ENCODE measurements at regions not wholly inside any gene's neighbourhood (a gene's known extent, or its start where the extent isn't known, plus 50 kb on each side); places are given as distances from the start of the nearest gene placed in this dataset.
A peak's percentile ranks its signal among the peaks of the same experiment; 100 is the strongest.
"Not testable (repeated sequence)": the region's sequence is repeated elsewhere in the genome, so short reads cannot be mapped to it uniquely, and the experiment has no call there.

- DNase-seq, result peak; percentile 26
Observed at GRCh38 chr7:39825401-39825980, 124.6 kb upstream of the CDK13 start.

GRCh38 chr7:39826166-39826565, 123.9 kb upstream of the CDK13 start:
- DNase-seq, result no peak

GRCh38 chr7:39827571-39827970, 122.5 kb upstream of the CDK13 start:
- DNase-seq, result no peak

GRCh38 chr7:39829028-39829427, 121.0 kb upstream of the CDK13 start:
- DNase-seq, result no peak

GRCh38 chr7:39832519-39833085, 117.5 kb upstream of the CDK13 start:
- no peak for DNase-seq

- DNase-seq, result not testable (repeated sequence)
Observed at GRCh38 chr7:39833180-39833799, 116.8 kb upstream of the CDK13 start.

GRCh38 chr7:39833865-39834634, 116.0 kb upstream of the CDK13 start:
- not testable (repeated sequence) for DNase-seq

GRCh38 chr7:39838326-39838725, 111.7 kb upstream of the CDK13 start:
- DNase-seq, result peak; percentile 53

- no peak for DNase-seq
Observed at GRCh38 chr7:39845006-39845405, 105.0 kb upstream of the CDK13 start.

- DNase-seq, result no peak
Observed at GRCh38 chr7:39847227-39847626, 102.8 kb upstream of the CDK13 start.

- no peak for DNase-seq
Observed at GRCh38 chr7:39851466-39852045, 98.5 kb upstream of the CDK13 start.

- DNase-seq, result not testable (repeated sequence)
Observed at GRCh38 chr7:39854616-39855324, 95.3 kb upstream of the CDK13 start.

GRCh38 chr7:39855325-39855674, 94.8 kb upstream of the CDK13 start:
- no peak for DNase-seq

- DNase-seq, result not testable (repeated sequence)
Observed at GRCh38 chr7:39863675-39864322, 86.3 kb upstream of the CDK13 start.

GRCh38 chr7:39869888-39870522, 80.1 kb upstream of the CDK13 start:
- DNase-seq, result not testable (repeated sequence)

- DNase-seq, result not testable (repeated sequence)
Observed at GRCh38 chr7:39871610-39872009, 78.4 kb upstream of the CDK13 start.

GRCh38 chr7:39880556-39880955, 69.5 kb upstream of the CDK13 start:
- peak; percentile 7 for DNase-seq

- no peak for DNase-seq
Observed at GRCh38 chr7:39882148-39882784, 67.8 kb upstream of the CDK13 start.

- DNase-seq, result no peak
Observed at GRCh38 chr7:39883812-39884390, 66.2 kb upstream of the CDK13 start.

GRCh38 chr7:39888171-39888853, 61.7 kb upstream of the CDK13 start:
- peak; percentile 14 for DNase-seq
